ENCODE measurements at regions not wholly inside any gene's neighbourhood (a gene's known extent, or its start where the extent isn't known, plus 50 kb on each side); places are given as distances from the start of the nearest gene placed in this dataset.

DNA sequence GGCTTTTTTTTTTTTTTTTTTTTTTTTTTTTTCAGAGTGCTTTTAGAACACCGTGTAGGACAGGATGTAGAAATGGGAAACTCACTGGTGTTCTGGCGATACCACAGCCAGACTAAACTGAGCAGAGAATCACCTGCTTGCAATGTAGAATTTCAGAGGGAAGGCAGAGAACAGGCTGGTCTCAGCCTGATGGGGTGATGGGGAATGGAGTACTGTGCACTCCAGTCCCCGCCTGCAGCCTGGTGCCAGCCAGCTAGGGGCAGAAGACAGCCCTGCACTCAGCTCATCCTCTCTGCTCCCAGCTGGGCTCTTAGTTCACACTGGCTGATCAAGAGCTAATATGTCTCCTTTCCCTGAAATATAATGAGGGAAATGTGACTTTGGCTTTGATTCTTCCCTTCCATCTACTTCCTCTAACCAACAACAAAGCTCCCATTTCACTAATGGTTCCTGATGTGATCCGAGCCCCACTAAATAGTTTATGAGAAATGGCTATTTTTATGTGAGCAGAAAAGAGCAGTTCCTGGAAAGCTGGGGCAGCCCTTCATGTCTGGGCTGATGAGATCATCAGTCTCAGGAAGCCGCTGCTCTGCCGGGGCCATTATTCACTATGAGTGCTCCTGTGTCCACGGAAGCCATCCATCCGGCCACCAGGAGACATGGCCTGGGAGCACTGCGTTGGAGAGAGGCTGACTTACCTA lies 209.7 kb downstream of the GADD45G start:
- DNase-seq = no peak

DNA sequence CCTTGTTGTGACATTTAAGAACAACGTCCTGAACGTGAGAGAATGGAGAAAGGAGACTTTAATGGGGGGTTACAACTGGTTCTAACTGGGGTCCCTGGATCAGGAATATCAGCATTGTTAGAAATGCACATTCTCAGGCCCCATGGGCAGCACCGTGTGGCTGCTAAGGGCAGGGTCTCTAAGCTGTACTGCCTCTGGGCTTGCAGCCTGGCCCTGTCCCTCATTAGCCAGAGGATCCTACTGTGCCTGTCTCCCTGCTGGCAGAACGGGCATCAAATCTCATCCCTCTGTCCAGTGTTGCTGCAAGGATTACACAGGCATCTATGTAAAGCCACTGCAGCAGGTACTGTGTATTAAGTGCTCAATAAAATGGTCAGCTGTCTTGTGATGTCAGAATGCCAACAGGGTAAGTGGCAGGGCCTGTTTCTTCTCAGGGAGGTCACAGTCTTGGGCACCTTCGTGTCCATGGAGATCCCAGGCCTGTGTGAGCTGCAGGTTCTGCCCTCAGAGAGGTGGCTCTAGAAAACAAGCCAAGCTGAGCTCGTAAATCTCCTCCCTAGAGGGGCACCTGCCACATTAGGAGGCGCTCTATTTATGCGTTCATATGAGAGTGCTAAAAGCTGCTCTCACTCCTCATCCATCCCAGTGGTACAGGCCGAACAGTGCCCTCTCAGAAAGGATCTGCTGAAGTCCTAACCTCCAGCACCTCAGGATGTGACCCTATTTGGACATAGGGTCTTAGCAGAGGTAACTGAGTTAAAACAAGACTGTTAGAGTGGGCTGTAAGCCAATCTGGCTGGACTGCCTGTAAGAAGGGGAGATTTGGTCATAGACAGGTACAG lies 210.5 kb downstream of the GADD45G start:
- no peak for DNase-seq

GRCh38 chr9:89815903-89816573 lies 211.2 kb downstream of the GADD45G start:
- DNase-seq = no peak

DNA sequence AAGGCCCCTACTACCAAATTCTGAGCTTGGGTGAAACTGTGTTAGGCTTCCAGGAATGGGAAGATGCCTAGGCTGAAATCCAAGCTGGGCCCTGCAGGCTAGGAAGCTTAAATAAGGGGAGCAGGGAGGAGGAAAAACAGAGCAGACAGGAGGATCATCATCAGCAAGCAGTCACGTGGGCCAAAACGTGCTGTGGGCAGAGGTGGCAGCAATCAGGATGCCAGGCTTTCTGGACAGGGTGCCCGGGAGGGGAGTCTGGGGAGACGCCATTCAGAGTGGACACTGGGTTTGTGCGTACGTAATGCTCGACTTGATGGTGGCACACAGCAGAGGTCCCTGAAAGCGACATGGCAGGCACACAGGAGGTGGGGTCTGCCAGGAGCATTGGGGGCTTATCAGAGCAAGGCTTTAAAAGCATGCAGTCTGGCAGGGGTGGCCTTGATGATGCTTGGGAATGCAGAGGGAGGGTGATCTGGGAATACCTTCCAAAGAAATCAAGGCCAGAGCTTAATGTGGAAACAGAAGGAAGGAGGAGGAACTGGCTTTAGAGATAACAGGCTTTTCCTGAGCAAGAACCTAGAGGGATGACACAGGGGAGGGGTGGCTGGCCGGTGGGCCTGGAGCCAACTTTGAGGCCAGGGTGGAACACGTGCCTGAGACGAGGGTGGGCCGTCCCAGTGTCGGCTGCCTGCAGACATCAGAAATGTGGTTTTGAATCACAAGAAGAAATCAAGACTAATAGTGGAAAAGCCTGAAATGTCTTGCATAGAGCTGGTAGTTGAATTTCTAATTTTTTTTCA lies 212.5 kb downstream of the GADD45G start:
- no peak for DNase-seq

DNA sequence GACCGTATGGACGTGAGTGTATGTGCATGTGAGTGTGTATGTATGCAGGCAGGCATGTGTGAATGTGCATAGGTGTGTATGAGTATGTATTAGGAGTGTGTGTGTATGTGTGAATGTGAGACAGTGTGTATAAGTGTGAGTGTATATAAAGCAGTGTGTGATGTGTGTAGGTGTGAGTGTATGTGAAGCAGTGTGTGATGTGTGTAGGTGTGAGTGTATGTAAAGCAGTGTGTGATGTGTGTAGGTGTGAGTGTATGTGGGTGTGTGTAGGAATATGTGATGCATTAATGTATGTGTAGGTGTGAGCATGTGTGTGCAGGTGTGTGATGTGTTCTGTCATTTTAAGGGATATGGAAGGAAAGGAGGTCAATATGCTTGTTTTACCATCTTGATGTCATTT lies 215.5 kb downstream of the GADD45G start:
- no peak for DNase-seq

DNA sequence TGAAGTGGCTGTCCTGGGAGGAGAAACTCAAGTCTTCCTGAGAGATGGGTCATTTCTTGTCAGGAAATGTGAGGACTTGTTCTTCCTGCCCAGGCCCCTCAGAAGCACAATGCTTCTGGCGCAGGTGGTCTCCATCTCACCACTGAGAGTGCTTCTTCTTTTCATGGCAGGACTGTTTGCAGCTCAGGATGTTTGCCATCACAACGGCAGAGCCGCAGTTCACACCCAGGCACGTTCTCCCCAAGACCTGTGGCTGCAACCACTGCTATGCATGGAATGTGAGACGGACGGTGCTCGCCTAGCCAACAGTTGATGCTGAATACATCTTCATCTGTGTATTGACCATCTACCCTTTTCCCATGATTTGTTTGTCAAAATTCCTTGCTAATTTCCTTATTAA lies 216.3 kb downstream of the GADD45G start:
- no peak for DNase-seq

GRCh38 chr9:89822996-89823395 lies 218.2 kb downstream of the GADD45G start:
- no peak for DNase-seq

DNA sequence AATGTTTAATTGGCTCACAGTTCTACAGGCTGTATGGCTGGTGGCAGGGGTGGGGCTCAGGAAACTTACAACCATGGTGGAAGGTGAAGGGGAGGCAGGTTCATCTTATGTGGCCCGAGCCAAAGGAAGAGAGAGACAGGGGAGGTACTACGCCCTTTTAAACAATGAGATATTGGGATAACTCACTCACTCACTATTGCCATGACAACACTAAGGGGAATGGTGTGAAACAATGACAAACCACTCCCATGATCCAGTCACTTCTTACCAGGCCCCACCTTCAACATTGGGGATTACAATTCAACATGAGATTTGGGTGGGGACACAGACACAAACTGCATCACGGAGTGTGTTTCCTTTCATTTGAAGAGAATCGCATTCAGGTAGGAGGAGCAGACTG lies 220.9 kb downstream of the GADD45G start:
- no peak for DNase-seq

DNA sequence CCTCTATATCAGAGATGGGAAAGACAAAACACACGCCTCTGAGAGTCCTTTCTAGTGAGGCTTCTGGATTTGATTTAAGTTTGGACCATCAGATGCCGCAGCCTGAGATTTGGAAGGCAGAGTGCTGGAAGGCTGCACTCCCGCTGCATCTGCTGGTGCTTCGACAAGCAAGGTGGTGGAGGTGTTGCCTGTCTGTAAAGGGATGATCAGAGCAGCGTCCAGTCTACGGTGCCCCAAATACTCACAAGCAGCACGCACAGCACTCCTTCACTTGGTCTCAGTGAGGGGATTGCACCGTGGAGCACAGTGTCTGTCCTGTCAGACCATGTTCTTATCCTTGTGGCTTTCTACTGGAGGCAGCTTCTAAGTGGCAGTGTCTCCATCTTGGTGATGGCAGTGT lies 221.4 kb downstream of the GADD45G start:
- DNase-seq = no peak

DNA sequence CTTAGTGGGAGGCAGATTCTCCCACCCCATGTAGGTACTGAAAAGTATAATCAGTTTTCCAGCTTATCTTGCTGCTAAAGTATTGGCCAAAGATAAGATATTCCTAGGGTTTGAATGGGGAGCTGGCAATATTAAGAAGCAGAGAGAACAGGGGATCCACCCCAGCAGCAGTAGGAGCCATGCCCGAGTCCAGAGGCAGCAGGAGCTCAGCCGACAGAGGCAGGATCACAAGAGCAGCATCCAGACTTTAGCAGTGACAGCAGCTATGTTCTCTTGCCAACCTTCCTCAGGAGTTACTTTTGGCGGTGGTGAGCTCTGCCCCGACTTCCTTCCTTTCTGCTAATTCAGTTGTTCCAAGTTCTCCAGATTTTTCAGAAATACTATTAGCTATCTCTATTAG lies 224.5 kb downstream of the GADD45G start:
- DNase-seq = no peak

DNA sequence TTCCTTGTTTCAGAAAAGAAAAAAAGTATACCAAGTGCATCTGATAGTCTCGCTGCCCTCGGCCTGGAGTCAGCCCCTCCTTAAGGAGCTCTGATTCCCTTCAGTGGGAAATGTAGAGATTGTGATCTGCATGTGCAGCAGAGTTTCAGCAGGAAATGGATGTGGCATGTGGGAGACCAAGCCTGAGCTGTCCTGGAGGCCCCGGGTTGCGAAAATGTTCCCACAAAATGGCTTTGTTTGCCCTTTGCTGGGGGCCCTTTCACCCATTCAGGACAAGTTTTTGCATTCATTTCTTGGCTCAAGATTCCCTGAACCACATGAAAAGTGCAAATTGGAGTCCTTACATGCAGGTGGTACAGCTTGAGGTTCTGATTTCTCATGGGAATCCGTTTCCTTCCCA lies 230.9 kb downstream of the GADD45G start:
- no peak for DNase-seq

GRCh38 chr9:89837162-89837933 lies 232.5 kb downstream of the GADD45G start:
- DNase-seq = no peak

DNA sequence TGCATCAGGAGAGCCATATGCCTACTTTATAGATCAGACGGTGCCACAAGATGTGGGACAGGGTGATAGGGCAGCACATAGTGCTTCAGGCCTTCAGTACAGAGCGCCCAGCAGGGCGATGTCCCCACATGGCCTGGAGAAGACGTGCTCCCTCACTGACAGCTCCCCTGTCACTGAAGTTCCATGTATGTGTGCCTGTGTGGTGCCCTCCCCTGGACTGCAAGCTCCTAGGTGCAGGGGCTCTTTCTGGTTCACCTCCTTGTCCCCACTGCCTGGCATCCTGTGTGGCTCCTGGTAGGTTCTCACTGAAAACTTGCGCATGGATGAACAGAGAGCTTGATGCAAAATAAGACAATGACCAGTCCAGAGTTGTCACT lies 233.1 kb downstream of the GADD45G start:
- no peak for DNase-seq

DNA sequence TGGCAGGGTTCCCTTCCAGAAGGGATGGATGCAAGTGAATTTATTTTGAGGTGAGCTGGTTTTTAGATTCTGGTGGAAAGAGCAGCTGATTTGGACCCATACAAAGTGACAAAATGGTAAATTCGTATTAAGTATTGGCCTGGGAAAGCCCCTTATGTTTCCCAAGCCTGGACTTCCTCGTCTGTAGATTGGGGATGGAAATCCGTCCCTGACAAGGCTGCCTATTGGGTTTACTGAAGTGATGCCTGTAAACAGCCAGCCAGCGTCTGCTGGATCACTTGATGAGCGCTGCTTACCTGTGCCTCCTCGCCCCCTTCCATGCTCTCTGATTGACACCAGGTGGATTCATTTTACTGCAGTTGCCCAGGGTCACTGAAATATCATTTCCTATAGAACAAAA lies 233.8 kb downstream of the GADD45G start:
- no peak for DNase-seq

DNA sequence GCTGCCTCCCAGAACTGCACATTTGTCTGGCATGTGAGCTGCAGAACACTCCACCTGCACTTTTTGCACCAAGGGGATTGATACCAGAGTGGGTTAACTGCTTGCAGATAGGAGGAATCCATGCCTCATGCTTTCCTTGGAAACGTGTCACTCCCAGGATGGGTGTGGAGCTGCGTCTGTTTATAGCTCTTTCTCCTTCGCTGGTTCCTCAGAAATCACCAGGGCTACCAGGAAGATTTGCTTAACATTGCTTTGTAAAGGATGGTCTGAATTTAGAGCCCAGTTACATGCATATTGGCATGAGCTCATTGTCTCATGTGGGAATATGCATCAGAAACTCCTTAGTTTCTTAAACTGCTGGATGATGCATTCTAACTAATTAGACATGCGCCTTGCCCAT lies 234.6 kb downstream of the GADD45G start:
- peak in 1 of 2 experiments; percentile 1 for DNase-seq

DNA sequence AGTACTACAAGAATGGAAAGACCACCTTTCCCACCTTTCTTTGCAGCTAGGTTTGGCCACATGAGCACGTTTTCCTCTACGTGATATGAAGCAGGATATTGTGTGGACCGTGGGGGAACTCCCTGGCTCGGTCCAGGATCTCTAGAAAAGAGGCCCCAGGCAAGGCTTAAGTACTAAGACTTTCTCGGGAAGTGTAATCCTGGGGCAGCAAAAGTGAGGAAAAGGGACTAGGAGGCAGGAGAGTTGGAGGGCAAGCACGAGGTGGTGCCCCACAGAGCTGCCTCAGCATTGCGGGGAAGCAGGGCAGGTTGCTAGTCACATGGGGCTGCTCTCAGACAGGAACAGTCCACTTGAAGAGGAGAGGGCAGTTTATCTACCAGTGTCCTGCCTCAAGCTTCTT lies 235.1 kb downstream of the GADD45G start:
- no peak for DNase-seq

GRCh38 chr9:89841456-89841855 lies 236.6 kb downstream of the GADD45G start:
- no peak for DNase-seq

DNA sequence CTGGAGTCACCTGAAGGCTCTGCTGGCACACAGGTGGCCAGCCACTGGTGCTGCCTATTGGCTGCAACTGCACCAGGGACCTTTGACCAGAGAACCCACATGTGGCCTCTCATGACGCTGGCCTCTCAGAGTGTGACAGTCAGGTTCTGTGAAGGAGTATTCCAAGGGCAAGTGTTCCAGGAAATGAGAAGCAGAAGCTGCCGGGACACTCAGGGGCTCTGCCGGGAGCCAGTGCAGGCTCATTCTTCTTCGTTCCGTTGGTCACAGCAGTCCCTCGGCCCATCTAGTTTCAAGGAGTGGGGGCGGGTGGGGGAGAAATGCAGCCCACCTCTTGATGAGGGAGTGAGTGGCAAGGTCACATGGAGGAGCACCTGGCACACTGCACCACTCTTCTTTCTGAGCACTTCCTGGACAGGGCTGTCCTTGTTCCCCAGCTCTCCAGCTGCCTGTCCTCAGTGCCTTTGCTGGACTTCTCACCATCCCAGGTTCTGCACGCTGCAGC lies 237.5 kb downstream of the GADD45G start:
- DNase-seq = no peak

DNA sequence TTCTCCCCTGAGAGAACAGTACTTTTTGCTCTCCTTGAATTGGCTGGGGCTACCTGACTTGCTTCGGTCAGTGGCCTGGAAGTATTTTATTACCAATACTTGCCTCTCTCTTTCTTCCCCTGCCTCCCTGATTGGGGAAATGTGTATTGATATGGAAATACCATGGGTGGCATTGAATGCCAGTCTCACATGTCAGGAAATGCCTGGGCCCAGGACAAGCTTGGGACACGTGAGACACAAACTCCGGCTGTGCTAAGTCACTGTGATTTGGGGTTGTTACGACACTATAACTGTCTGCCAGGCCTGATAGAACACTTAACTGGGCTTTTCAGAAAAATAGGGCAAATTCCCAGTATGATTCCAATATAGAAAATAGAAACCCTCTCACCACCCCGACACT lies 238.3 kb downstream of the GADD45G start:
- DNase-seq = no peak

DNA sequence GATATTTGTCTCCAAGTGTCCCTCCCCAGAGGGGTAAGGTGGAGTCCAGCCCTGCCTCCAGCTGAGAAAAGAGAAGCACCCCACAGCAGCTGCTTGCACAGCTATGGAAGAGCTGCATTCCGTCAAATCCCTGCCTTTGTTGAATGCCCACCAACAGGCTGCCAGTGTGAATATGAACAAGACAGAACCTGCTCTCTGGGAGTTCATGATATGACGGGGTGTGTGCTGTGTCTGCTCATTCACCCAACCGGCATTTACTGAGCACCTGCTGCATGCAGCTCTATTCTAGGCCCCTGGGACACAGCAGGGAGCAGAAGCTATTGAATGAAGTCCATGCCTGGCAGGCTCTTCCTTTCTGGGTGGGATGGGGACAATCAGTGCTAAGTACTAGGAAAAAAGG lies 238.8 kb downstream of the GADD45G start:
- no peak for DNase-seq

DNA sequence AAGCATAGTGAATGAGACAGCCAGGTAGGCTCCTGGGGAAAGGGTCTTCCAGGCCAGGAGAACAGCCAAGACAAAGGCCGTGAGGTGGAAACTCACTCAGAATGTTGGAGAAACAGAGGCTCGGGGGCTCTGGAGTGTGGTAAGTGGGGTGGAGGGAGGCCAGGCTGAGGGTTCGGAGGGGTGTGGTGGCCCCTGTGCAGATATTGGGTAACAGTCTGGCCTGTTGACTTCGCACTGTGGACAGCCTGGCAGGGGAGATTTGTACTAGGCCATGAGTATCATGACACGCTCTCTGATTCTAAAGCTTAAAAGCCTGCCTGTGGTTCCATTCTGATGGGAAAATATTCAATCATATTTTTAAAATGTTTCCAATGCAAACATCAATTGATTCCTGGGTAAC lies 239.3 kb downstream of the GADD45G start:
- no peak for DNase-seq

DNA sequence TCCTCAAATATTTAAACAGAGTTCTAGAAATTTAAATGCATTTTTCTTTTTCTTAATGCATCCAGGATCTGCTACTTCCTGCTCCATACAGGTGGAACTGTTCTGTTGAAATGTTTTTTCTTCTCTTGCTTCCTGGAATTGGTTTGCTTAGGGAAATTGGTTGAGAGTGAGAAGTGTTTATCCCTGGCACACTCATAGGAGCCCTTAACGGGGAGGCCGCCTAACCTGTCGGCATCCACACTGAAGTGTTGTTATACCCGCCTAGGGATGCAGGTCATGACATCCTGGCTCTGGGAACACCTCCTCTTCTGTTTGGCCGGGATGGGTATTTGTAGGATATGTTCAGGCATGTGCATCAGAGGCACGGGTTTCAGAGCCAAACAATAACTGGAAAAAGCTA lies 239.7 kb downstream of the GADD45G start:
- peak in 1 of 2 experiments; percentile 11 for DNase-seq

Data from NCI-H187 (cell line).